PC-9 (cell line): ENCODE measurements at regions not wholly inside any gene's neighbourhood (a gene's known extent, or its start where the extent isn't known, plus 50 kb on each side); places are given as distances from the start of the nearest gene placed in this dataset.

Experiments
- BruUV-seq: library from RNA; stranded (reverse); fragments of 400-500 nt; replicated peaks from 2 replicates; lab custom pipeline; 2021; lab: Mats Ljungman, UMichigan
- CTCF ChIA-PET: fragments of 300-600 bp; sonication (Branson Sonifier 250); formaldehyde crosslinking; loops from one replicate; lab custom pipeline; 2022; ENCODE audit warnings: antibody characterized with exemption; lab: Charles Lee
- POLR2A ChIA-PET: fragments of 300-600 bp; sonication (Branson Sonifier 250); formaldehyde crosslinking; loops from one replicate; lab custom pipeline; 2022; ENCODE audit warnings: antibody characterized with exemption; ENCODE audit not compliant: unreplicated experiment; lab: Charles Lee
- DNase-seq, 2 experiments: peaks; one replicate each; pipeline versions ENCODE4 v3.0.0 to v3.0.0-alpha.2; 2015 to 2022; ENCODE audit warnings: mixed read lengths in 1 of 2
- H2AFZ ChIP-seq: fragments of 200-600 bp; sonication (generic); 2 replicates; pipeline ENCODE4 v1.8.1; 2017; ENCODE audit warnings: antibody characterized with exemption
- H3F3A ChIP-seq: fragments of 200-600 bp; sonication (generic); 2 replicates; pipeline ENCODE4 v1.8.1; 2017; ENCODE audit warnings: antibody characterized with exemption, mild to moderate bottlenecking, low read depth; ENCODE audit not compliant: insufficient read depth
- H3K27ac ChIP-seq: fragments of 200-600 bp; sonication (generic); 2 replicates; pipeline ENCODE4 v1.6.1; 2016; ENCODE audit warnings: mixed run types
- H3K27me3 ChIP-seq: fragments of 200-600 bp; sonication (generic); 2 replicates; pipeline ENCODE4 v1.6.1; 2016; ENCODE audit warnings: low read depth, mixed run types; ENCODE audit not compliant: insufficient read depth
- H3K36me3 ChIP-seq: fragments of 200-600 bp; sonication (generic); 2 replicates; pipeline ENCODE4 v1.6.1; 2016; ENCODE audit warnings: low read depth, mixed run types
- H3K4me1 ChIP-seq: fragments of 200-600 bp; sonication (generic); replicated peaks from 2 replicates; pipeline ENCODE4 v1.6.1; 2016; ENCODE audit warnings: mixed run types; ENCODE audit not compliant: insufficient read depth
- H3K4me2 ChIP-seq: fragments of 200-600 bp; sonication (generic); 2 replicates; pipeline ENCODE4 v1.6.1; 2017; ENCODE audit warnings: mixed run types
- H3K4me3 ChIP-seq: fragments of 200-600 bp; sonication (generic); 2 replicates; pipeline ENCODE4 v1.6.1; 2016; ENCODE audit warnings: mixed run types
- H3K79me2 ChIP-seq: fragments of 200-600 bp; sonication (generic); 2 replicates; pipeline ENCODE4 v1.6.1; 2017; ENCODE audit warnings: low read depth, mixed run types
- H3K9me2 ChIP-seq: fragments of 200-600 bp; sonication (generic); 2 replicates; pipeline ENCODE4 v1.8.1; 2017; ENCODE audit warnings: mild to moderate bottlenecking; ENCODE audit not compliant: insufficient read depth
- H3K9me3 ChIP-seq: fragments of 200-600 bp; sonication (generic); 2 replicates; pipeline ENCODE4 v1.8.1; 2016; ENCODE audit warnings: low read depth; ENCODE audit not compliant: insufficient read depth
- H4K20me1 ChIP-seq: fragments of 200-600 bp; sonication (generic); 2 replicates; pipeline ENCODE4 v1.8.1; 2017; ENCODE audit not compliant: insufficient read depth
- EZH2 ChIP-seq: fragments of 200-600 bp; sonication (generic); IDR thresholded peaks from 2 replicates; pipeline ENCODE4 v1.8.0; 2017; ENCODE audit warnings: antibody characterized with exemption, low read depth
- intact Hi-C: fragments of 100-400 bp; cut with micrococcal nuclease; formaldehyde crosslinking; loops from one replicate; pipeline ENCODE4 v1.10.0; 2022; ENCODE audit not compliant: unreplicated experiment
- TF ChIP-seq, protein P1 (sequence below): fragments of 200-600 bp; sonication (generic); conservative IDR thresholded peaks from 2 replicates; pipeline ENCODE4 v1.6.1; 2017; ENCODE audit warnings: mixed run types, antibody characterized with exemption, mild to moderate bottlenecking, moderate library complexity

DNA sequence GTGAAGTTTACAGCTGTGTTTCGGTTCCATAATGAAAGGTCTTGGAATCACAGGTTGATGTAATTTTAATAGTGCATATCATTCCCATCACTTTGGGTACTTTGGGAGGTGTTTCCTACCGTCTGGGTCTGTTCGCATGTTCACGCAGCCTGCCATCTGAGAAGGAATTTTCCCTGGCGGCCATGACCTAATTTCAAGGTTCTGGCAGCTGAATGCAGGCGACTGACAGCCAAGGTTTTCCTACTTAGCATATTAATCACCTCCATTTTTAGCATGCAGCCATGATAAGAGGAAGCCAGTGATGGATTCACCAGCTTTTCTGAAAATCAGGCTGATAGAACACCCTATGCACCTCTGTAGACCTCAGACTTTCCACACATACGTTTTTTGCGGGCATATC is 319.1 kb upstream of the TMEM229A start:
- DNase-seq: no peak
- Histone ChIP-seq H3K79me2 (no peaks in the 10 kb centered on the region), H3K9me3 (no peaks in the 10 kb centered on the region), H3K4me2 (no peak overlapping the region), H4K20me1 (no peaks in the 10 kb centered on the region), H3K27ac (no peak overlapping the region), H3K4me1 (no peaks in the 10 kb centered on the region), H3K27me3 (no peaks in the 10 kb centered on the region), H2AFZ (no peak overlapping the region), H3K4me3 (no peak overlapping the region), H3K9me2 (no peaks in the 10 kb centered on the region), H3K36me3 (no peaks in the 10 kb centered on the region), H3F3A (no peaks in the 10 kb centered on the region)
- intact Hi-C loops: no loop called here
- BruUV-seq: no TSS peak
- TF ChIP-seq EZH2: no peak
- TF ChIP-seq, protein P1, sequence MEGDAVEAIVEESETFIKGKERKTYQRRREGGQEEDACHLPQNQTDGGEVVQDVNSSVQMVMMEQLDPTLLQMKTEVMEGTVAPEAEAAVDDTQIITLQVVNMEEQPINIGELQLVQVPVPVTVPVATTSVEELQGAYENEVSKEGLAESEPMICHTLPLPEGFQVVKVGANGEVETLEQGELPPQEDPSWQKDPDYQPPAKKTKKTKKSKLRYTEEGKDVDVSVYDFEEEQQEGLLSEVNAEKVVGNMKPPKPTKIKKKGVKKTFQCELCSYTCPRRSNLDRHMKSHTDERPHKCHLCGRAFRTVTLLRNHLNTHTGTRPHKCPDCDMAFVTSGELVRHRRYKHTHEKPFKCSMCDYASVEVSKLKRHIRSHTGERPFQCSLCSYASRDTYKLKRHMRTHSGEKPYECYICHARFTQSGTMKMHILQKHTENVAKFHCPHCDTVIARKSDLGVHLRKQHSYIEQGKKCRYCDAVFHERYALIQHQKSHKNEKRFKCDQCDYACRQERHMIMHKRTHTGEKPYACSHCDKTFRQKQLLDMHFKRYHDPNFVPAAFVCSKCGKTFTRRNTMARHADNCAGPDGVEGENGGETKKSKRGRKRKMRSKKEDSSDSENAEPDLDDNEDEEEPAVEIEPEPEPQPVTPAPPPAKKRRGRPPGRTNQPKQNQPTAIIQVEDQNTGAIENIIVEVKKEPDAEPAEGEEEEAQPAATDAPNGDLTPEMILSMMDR: no peak
- ChIA-PET CTCF (no interaction called here), POLR2A (no interaction called here)

DNA sequence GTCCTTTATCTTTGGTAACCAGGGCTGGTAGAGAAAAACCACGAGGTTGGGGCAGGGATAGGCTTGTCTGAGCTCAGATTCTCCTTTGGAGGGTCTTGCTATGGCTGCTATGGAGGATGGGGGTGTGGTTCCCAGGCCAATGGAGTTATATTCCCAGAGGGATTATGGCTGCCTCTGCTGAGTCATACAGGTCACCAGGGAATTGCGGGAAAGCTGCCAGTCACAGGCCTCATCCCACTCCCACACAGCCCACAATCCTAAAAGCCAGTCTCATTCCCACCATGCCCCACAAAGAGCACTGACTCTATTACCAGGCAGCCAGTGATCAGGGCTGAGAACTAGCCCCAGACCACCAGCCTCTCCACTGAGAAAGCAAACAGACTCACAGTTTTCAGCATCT is 316.6 kb upstream of the TMEM229A start:
- H3K27ac ChIP-seq: no peak overlapping the region
- TF ChIP-seq EZH2: no peak
- TF ChIP-seq, protein P1: no peak
- H3K79me2 ChIP-seq: no peaks in the 10 kb centered on the region
- DNase-seq: no peak
- H3K4me1 ChIP-seq: no peaks in the 10 kb centered on the region
- H2AFZ ChIP-seq: no peak overlapping the region
- H4K20me1 ChIP-seq: no peaks in the 10 kb centered on the region
- H3K36me3 ChIP-seq: no peaks in the 10 kb centered on the region
- intact Hi-C loops: no loop called here
- BruUV-seq: no TSS peak
- H3K27me3 ChIP-seq: no peaks in the 10 kb centered on the region
- CTCF ChIA-PET: no interaction called here
- no peak overlapping the region for H3K4me3 ChIP-seq
- H3K9me3 ChIP-seq: no peaks in the 10 kb centered on the region
- POLR2A ChIA-PET: no interaction called here
- no peak overlapping the region for H3K4me2 ChIP-seq
- H3F3A ChIP-seq: no peaks in the 10 kb centered on the region
- H3K9me2 ChIP-seq: no peaks in the 10 kb centered on the region

DNA sequence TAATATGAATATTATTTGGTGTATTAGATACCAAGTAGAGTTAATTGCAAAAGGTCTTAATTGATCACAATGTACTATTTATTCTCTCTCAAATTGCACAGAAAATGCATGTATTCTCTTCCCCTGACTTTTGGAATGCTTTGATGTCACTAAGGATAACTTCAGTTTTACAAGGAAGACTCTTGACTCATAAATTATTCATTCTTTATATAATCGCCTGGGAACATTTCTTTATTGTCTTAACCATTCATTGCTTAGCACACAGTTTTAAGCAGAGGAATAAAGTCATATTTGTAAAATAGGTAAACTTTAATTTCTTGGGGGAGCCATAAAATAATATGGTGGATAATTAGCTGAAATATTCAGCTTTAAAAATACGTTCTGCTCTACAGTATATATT is 306.0 kb upstream of the TMEM229A start:
- no peak overlapping the region for H2AFZ ChIP-seq
- no peaks in the 10 kb centered on the region for H3F3A ChIP-seq
- no peaks in the 10 kb centered on the region for H3K9me3 ChIP-seq
- no peak for DNase-seq
- TF ChIP-seq, protein P1: no peak
- TF ChIP-seq EZH2: no peak
- intact Hi-C loops: no loop called here
- H3K4me2 ChIP-seq: no peak overlapping the region
- no peaks in the 10 kb centered on the region for H3K4me1 ChIP-seq
- H3K4me3 ChIP-seq: no peak overlapping the region
- H3K9me2 ChIP-seq: no peaks in the 10 kb centered on the region
- POLR2A ChIA-PET: no interaction called here
- H4K20me1 ChIP-seq: no peaks in the 10 kb centered on the region
- no peaks in the 10 kb centered on the region for H3K79me2 ChIP-seq
- no peaks in the 10 kb centered on the region for H3K36me3 ChIP-seq
- no peak overlapping the region for H3K27ac ChIP-seq
- BruUV-seq: no TSS peak
- no peaks in the 10 kb centered on the region for H3K27me3 ChIP-seq
- CTCF ChIA-PET: no interaction called here
